ENCODE measurements at regions not wholly inside any gene's neighbourhood (a gene's known extent, or its start where the extent isn't known, plus 50 kb on each side); places are given as distances from the start of the nearest gene placed in this dataset.

DNA sequence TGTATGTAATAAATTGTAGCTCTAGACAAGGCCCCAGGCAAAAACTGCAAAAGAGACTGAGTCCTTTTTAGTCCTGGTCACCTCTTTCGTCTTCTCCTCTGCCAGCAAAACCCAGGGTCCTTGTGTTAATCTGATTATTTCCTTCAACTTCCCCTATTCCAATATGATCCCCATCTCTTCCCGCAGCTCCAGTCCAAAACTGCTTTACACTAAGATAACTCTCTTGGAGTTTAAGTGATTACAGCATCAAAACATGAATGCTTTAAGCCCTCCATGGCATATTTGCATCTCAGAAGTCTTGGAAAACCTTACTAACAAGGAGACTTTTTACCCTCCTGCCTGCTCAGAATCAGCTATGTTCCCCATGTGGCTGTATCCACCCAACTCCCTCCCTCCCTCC is 59.3 kb downstream of the MAGEA1 start:
- H3K23ac ChIP-seq (ENCODE audit: low read length), result no peak overlapping the region
- no peak overlapping the region for H2BK120ac ChIP-seq (ENCODE audit: insufficient read depth, low read length, poor library complexity)
- no peaks in the 10 kb centered on the region for H3K36me3 ChIP-seq (ENCODE audit: control insufficient read depth in 1 of 2, insufficient read depth in 2 of 2, low read length in 2 of 2)
- H4K91ac ChIP-seq (ENCODE audit: low read depth, low read length), result no peak overlapping the region
- no CpG with 5 or more reads among the region's 2 CpGs for WGBS (ENCODE audit: extremely low coverage, insufficient coverage, insufficient read length)
- H3K18ac ChIP-seq (ENCODE audit: low read length), result no peak overlapping the region
- H2AFZ ChIP-seq (ENCODE audit: insufficient read depth, low read length, poor library complexity), result no peak overlapping the region
- no peaks in the 10 kb centered on the region for H3K9me3 ChIP-seq (ENCODE audit: insufficient read depth, low read depth, low read length)
- no peak for DNase-seq
- H2BK12ac ChIP-seq (ENCODE audit: low read length), result no peak overlapping the region
- H3K4ac ChIP-seq (ENCODE audit: low read depth, low read length), result no peak overlapping the region
- no peaks in the 10 kb centered on the region for H3K4me1 ChIP-seq (ENCODE audit: control insufficient read depth in 1 of 2, insufficient read depth in 2 of 2, low read length in 2 of 2)
- H3K79me1 ChIP-seq (ENCODE audit: low read length), result no peaks in the 10 kb centered on the region
- no peaks in the 10 kb centered on the region for H3K27me3 ChIP-seq (ENCODE audit: insufficient read depth, low read length)
- no peak overlapping the region for H3K4me3 ChIP-seq (ENCODE audit: low read depth, low read length)
- H2AK5ac ChIP-seq (ENCODE audit: low read length), result no peak overlapping the region
- no peak overlapping the region for H4K12ac ChIP-seq (ENCODE audit: low read depth, low read length)
- no peak overlapping the region for H3K9ac ChIP-seq (ENCODE audit: low read length)
- H2BK5ac ChIP-seq (ENCODE audit: low read depth, low read length, poor library complexity), result no peak overlapping the region
- H4K8ac ChIP-seq (ENCODE audit: low read depth, low read length), result no peak overlapping the region
- H3K4me2 ChIP-seq (ENCODE audit: low read length), result no peak overlapping the region
- H3K27ac ChIP-seq (ENCODE audit: low read depth, low read length), result no peak overlapping the region
- no peaks in the 10 kb centered on the region for H3K79me2 ChIP-seq (ENCODE audit: control insufficient read depth, insufficient read depth, low read length, poor library complexity)
- no peak overlapping the region for H3K14ac ChIP-seq (ENCODE audit: low read length)

Measured in trophoblast cell (in vitro differentiated cells and primary cell).